ENCODE measurements at regions not wholly inside any gene's neighbourhood (a gene's known extent, or its start where the extent isn't known, plus 50 kb on each side); places are given as distances from the start of the nearest gene placed in this dataset.
A peak's percentile ranks its signal among the peaks of the same experiment; 100 is the strongest.

DNA sequence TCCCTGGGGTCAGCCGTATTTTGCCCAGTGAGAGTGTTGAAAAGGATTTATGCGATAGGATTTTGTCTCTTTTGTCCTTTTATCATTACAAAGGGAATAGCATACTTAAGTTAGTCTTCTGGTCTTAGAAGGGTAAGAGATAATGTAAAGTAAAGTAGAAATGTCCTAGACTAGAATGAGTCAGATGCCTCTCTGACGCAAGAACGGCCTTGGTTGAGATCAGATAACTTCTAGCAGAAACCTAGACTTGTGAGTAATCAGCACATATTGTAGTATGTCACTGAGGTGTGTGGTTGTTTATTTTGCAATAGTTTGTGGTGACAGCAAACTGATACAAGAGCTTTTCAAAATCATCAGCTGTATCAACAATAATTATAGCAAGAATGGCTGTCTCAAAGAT is 866.1 kb downstream of the NSUN3 start (continued):
- TF ChIP-seq, protein P1, sequence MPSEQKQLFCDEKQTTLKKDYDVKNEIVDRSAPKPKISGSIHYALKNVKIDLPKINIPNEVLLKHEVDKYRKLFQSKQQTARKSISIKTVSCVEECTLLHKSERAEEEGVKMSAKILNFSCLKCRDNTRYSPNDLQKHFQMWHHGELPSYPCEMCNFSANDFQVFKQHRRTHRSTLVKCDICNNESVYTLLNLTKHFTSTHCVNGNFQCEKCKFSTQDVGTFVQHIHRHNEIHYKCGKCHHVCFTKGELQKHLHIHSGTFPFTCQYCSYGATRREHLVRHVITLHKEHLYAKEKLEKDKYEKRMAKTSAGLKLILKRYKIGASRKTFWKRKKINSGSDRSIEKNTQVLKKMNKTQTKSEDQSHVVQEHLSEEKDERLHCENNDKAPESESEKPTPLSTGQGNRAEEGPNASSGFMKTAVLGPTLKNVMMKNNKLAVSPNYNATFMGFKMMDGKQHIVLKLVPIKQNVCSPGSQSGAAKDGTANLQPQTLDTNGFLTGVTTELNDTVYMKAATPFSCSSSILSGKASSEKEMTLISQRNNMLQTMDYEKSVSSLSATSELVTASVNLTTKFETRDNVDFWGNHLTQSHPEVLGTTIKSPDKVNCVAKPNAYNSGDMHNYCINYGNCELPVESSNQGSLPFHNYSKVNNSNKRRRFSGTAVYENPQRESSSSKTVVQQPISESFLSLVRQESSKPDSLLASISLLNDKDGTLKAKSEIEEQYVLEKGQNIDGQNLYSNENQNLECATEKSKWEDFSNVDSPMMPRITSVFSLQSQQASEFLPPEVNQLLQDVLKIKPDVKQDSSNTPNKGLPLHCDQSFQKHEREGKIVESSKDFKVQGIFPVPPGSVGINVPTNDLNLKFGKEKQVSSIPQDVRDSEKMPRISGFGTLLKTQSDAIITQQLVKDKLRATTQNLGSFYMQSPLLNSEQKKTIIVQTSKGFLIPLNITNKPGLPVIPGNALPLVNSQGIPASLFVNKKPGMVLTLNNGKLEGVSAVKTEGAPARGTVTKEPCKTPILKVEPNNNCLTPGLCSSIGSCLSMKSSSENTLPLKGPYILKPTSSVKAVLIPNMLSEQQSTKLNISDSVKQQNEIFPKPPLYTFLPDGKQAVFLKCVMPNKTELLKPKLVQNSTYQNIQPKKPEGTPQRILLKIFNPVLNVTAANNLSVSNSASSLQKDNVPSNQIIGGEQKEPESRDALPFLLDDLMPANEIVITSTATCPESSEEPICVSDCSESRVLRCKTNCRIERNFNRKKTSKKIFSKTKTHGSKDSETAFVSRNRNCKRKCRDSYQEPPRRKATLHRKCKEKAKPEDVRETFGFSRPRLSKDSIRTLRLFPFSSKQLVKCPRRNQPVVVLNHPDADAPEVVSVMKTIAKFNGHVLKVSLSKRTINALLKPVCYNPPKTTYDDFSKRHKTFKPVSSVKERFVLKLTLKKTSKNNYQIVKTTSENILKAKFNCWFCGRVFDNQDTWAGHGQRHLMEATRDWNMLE (tag by site-specific recombination; conservative IDR thresholded peaks at IDR 0.05; ENCODE audit: low read depth): 0 out of 2 replicates have a peak, but pooled peaks have one; percentile 17
- TF ChIP-seq ZNF155 (tag by site-specific recombination; IDR thresholded peaks at IDR 0.05) (no peak), ZNF560 (tag by site-specific recombination; IDR thresholded peaks at IDR 0.05; ENCODE audit: borderline replicate concordance) (no peak), GLI4 (tag by site-specific recombination; IDR thresholded peaks at IDR 0.05) (no peak), ZNF521 (tag by site-specific recombination; IDR thresholded peaks at IDR 0.05) (no peak), ZEB2 (tag by site-specific recombination; IDR thresholded peaks at IDR 0.05) (peak; percentile 83), SETDB1 (IDR thresholded peaks at IDR 0.05; ENCODE audit: insufficient read length, low read length) (peak; percentile 32), ZSCAN23 (tag by site-specific recombination; IDR thresholded peaks at IDR 0.05) (no peak)
- TF ChIP-seq, protein P2, sequence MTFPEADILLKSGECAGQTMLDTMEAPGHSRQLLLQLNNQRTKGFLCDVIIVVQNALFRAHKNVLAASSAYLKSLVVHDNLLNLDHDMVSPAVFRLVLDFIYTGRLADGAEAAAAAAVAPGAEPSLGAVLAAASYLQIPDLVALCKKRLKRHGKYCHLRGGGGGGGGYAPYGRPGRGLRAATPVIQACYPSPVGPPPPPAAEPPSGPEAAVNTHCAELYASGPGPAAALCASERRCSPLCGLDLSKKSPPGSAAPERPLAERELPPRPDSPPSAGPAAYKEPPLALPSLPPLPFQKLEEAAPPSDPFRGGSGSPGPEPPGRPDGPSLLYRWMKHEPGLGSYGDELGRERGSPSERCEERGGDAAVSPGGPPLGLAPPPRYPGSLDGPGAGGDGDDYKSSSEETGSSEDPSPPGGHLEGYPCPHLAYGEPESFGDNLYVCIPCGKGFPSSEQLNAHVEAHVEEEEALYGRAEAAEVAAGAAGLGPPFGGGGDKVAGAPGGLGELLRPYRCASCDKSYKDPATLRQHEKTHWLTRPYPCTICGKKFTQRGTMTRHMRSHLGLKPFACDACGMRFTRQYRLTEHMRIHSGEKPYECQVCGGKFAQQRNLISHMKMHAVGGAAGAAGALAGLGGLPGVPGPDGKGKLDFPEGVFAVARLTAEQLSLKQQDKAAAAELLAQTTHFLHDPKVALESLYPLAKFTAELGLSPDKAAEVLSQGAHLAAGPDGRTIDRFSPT (tag by site-specific recombination; IDR thresholded peaks at IDR 0.05): 0 out of 2 replicates have a peak, but pooled peaks have one; percentile 14

- TF ChIP-seq, protein P3, sequence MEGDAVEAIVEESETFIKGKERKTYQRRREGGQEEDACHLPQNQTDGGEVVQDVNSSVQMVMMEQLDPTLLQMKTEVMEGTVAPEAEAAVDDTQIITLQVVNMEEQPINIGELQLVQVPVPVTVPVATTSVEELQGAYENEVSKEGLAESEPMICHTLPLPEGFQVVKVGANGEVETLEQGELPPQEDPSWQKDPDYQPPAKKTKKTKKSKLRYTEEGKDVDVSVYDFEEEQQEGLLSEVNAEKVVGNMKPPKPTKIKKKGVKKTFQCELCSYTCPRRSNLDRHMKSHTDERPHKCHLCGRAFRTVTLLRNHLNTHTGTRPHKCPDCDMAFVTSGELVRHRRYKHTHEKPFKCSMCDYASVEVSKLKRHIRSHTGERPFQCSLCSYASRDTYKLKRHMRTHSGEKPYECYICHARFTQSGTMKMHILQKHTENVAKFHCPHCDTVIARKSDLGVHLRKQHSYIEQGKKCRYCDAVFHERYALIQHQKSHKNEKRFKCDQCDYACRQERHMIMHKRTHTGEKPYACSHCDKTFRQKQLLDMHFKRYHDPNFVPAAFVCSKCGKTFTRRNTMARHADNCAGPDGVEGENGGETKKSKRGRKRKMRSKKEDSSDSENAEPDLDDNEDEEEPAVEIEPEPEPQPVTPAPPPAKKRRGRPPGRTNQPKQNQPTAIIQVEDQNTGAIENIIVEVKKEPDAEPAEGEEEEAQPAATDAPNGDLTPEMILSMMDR (tag by site-specific recombination; IDR thresholded peaks at IDR 0.05): no peak
- no peak for TF ChIP-seq ZBTB48 (tag by site-specific recombination; IDR thresholded peaks at IDR 0.05)
- TF ChIP-seq, protein P1 (tag by site-specific recombination; conservative IDR thresholded peaks at IDR 0.05; ENCODE audit: low read depth): no peak
- Histone ChIP-seq H3K27ac (ENCODE audit: extremely low read depth, low read depth, low read length) (no peak overlapping the region), H3K36me3 (ENCODE audit: control insufficient read depth in 2 of 2, insufficient read depth in 1 of 2, low read length in 2 of 2) (no peaks in the 10 kb centered on the region), H3K9me3 (ENCODE audit: control insufficient read depth, insufficient read depth, low read depth, low read length) (no peaks in the 10 kb centered on the region), H3K4me3 (ENCODE audit: low read depth, low read length) (no peak overlapping the region), H3K4me1 (ENCODE audit: control insufficient read depth, insufficient read depth, low read length) (no peaks in the 10 kb centered on the region)
- CTCF ChIA-PET: no interaction called here
- POLR2A ChIA-PET: no interaction called here
Measured at GRCh38 chr3:94935738-94936580, 873.1 kb downstream of the NSUN3 start.

Measured in HEK293 (cell line).